GM18507 (cell line): ENCODE measurements at regions not wholly inside any gene's neighbourhood (a gene's known extent, or its start where the extent isn't known, plus 50 kb on each side); places are given as distances from the start of the nearest gene placed in this dataset.

Source experiments
- DNase-seq: peaks from one replicate; pipeline ENCODE4 v3.0.0; 2011; ENCODE audit warnings: low read depth; ENCODE audit not compliant: insufficient read length; ENCODE audit errors: extremely low spot score
- FAIRE-seq: peaks from 2 replicates; lab custom pipeline; 2011; peaks lifted over from hg19 to GRCh38; lab: Jason Lieb, UNC

DNA sequence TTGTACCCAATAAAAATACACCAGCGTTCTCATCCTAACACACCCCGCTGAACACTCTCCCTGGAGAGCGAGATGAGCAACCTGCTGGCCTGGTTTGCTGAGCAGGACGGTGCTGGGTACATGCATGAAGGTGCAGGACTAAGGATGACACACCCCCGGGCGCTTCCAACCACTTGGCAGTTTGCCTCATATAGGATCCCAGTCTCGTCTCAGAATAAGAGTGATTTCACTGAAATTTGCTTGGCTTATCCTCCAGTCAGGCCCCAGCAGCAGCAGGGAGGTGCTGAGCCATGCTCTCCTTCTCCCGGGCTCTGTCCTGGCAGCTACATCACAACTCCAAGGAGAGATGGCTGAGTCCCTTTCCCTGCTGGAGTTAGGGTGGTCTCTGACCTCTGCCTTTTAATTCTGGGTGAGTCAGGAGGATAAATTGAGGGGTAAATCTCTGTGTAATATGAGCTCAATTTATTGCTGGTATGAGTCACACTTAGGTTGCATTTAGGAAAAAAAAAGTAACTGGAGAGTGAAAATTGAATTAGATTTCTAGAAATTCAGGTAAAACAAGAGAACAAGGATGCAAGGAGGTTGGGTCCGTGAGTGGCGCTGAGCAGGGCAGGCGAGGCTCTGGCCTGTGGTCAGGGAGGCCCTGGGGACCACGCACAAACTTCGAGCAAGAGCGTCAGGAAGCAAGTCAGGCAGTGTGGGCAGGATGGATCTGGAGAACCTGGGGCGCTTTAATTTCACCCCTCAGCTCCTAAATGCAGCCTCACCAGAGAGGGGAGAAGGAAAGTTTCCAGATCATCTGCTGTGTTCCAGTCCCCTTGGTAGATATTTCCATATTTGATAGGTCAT, 974.0 kb downstream of the TBC1D22A start:
- FAIRE-seq (no peak), DNase-seq (no peak)

- DNase-seq (no peak), FAIRE-seq (no peak)
Observed at GRCh38 chr22:47734511-47734910, 972.1 kb downstream of the TBC1D22A start.

DNA sequence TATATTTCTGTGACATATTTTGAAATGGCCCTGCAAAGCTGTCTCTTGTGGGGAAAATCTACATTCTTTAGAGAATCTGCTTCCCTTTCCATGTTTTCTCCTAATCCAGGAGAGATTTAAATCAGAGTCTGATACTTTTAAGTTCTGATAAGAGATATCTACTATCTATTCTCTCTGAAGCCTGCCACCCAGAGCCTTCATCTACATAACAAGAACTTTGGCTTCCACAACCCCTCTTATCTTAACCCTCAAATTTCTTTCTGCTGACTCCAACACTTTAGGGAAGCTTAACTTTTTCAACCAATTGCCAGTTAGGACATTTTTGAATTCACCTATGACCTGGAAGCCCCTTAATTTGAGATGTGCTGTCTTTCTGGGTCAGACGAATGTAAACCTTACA, 965.2 kb downstream of the TBC1D22A start:
- FAIRE-seq (no peak), DNase-seq (no peak)

DNA sequence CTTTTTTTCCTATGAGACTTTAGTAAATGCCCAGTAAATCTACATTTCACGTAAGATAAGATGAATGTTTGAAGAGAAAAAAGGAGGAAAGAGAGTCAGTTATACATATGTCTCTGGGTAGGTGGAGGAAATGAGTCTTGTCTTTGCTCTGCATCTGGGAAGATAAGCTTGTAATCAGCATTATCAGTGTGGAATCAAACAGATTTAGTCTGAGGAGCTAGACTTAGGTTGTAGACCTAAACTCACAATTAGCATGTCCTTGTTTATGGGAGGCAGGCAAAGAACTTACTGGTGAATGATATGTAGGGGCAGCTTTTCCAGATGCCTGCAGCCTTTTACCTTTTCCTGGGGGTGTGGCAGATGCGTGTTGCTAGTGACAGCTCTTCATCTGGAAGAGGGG, 962.3 kb downstream of the TBC1D22A start:
- no peak for DNase-seq
- no peak for FAIRE-seq

DNA sequence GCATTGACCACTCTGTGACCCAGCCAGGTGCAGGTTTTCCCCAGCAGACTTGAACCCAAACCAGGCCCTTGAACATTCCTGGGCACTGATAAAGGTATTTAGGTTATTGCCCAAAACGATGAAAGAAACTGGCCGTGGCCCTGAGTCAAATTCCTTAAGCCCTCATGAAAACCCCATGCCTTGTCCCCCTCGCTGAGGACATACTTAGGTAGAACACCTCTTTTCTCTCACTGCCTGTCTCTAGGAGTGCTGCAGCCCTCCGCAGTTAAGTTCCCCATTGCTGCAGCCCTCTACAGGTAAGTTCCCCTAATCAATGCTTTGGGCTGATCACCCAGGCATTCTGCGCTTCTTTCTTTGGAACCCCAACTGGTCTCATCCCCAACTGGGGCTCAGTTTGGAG, 961.6 kb downstream of the TBC1D22A start:
- DNase-seq (no peak), FAIRE-seq (no peak)

GRCh38 chr22:47718337-47718736, 955.9 kb downstream of the TBC1D22A start:
- DNase-seq = no peak
- no peak for FAIRE-seq

DNA sequence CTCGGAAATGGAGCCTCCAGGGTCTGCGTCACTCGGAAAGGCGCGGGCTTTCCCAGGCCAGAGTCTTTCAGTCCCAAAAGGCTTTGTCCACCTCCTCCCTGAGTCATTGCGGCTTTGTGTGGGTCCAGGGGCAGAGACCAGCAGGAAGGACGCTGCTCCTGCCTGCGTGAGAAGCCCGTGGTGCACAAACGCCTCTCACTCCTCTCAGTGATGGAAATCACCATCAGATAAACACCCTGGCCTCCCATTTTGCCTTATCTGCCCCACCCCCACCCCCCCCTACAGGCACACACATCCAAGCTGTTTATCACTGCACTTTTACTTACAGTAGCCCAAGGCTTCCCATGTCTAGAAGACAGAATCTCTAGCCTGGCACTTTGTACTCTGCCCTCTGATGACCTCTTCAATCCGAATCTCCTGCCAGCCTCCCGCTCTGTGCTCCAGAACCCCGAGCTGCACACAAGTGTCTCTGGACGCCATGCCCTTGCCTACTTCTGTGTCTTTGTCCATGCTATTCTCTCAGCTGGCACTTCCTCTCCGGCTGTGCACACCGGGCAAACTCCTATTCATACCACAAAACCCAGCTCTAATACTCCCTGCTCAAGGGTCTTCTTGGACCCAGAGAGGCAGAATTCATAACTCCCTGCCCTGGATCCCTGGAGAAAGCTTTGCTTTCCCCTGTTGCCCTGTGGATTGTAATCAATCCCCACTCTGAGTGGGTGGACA, 954.6 kb downstream of the TBC1D22A start:
- DNase-seq (no peak), FAIRE-seq (no peak)

DNA sequence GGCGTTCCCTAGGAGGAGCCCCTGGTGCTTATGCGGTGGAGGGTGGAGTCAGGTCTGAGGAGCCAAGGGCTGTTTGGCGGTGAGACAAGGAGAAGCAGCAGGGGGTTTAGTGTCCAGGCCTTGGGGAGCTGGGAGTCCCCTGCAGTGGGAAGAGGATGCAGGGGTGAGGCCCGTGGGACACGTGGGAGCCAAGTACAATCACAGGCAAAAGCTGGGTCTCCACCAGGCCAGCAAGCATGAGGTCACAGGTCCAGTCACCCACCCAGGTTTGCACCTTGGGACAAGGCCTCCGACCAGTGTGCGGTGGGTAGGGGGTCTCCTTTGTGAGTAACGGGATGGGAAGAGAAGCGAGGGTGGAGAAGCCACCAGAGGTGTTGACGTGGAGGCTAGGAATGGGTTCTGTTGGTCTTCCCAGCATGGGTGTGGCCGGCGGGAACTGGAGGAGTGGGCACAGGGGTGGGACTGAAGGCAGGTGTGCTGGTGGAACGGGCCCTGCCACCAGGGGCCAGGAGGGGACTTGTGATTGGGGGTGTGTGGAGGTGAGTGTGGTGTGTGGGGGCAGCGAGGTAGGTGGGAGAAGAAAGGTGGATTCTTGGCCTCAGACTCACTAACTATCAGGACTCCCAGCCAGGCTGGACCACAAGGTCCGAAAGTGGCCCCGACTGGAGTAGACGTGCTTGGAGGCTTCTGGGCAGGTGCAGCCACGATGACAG, 953.6 kb downstream of the TBC1D22A start:
- no peak for FAIRE-seq
- DNase-seq = no peak

DNA sequence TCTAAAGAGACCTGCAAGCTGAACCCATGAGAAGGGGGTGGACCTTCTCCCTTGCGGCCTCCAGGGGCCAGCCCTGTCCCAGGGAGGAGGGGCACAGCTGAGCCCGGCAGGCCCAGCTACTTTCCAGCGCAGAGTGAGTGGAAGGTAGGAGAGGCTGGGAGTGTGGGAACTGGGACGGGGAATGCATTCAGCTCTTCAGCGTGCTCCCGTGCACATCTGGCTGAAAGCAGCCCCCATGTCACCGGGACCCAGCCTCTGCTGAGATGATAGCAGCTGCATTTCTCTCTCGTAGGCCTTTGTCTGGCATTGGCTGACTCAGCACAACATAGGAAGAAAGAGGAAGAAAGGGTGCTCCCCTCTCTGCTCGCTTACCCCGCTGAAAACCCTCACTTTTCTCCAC, 951.5 kb downstream of the TBC1D22A start:
- DNase-seq = no peak
- no peak for FAIRE-seq

DNA sequence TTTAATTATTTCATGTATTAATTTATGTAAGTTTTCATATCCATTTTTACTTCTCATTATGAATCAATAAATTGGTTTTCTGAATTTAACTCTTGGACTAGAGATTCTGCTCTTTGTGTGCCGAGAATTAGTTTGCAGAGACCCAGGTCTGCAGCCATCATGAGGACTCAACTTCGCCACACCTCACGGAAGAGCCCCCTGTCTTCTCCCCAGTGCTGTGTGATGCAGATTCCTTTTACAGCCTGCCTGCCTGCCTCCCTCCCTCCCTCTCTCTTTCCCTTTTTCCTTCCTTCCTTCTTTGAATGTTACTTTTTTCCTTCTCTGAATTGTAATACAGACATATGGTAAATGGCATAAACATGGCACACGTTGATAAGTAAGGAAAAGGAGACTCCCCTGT, 947.7 kb downstream of the TBC1D22A start:
- FAIRE-seq (no peak), DNase-seq (no peak)

- FAIRE-seq = no peak
- no peak for DNase-seq
Observed at GRCh38 chr22:47705350-47705749, 942.9 kb downstream of the TBC1D22A start.

GRCh38 chr22:47698906-47699305, 936.5 kb downstream of the TBC1D22A start:
- FAIRE-seq (no peak), DNase-seq (no peak)

GRCh38 chr22:47697861-47698260, 935.4 kb downstream of the TBC1D22A start:
- DNase-seq (no peak), FAIRE-seq (no peak)

- DNase-seq = no peak
Observed at GRCh38 chr22:47696776-47697175, 934.3 kb downstream of the TBC1D22A start.

GRCh38 chr22:47695176-47695575, 932.7 kb downstream of the TBC1D22A start:
- DNase-seq = no peak

More at GRCh38 chr22:47696776-47697175, 934.3 kb downstream of the TBC1D22A start:
- no peak for FAIRE-seq

DNA sequence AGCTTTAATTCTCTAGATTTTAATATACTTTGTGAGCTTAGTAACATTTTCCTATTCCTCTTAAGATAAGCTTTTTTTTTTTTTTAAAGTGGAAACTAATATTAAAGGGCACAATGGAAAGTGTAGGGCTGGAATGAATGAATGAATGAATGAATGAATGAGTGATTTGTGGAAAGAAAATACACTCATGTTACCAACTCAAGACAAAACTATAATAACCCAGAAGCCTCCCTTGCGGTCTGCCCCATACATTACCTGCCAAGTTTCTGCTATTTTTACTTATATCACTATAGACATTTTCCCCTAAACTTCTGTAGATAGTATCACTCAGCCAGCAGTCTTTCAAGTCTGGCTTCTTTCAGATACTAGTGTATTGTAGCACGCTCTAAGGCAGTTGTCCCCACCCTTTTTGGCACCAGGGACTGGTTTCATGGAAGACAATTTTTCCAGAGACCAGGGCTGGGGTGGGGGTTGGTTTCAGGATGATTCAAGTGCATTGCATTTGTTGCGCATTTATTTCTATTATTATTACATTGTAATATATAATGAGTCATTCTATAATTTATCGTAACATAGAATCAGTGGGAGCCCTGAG, 932.2 kb downstream of the TBC1D22A start:
- FAIRE-seq = no peak
- DNase-seq = no peak

More at GRCh38 chr22:47695176-47695575, 932.7 kb downstream of the TBC1D22A start:
- FAIRE-seq = no peak

- FAIRE-seq = no peak
- DNase-seq = no peak
Observed at GRCh38 chr22:47693606-47694005, 931.2 kb downstream of the TBC1D22A start.

GRCh38 chr22:47692811-47693210, 930.4 kb downstream of the TBC1D22A start:
- FAIRE-seq (no peak), DNase-seq (no peak)

DNA sequence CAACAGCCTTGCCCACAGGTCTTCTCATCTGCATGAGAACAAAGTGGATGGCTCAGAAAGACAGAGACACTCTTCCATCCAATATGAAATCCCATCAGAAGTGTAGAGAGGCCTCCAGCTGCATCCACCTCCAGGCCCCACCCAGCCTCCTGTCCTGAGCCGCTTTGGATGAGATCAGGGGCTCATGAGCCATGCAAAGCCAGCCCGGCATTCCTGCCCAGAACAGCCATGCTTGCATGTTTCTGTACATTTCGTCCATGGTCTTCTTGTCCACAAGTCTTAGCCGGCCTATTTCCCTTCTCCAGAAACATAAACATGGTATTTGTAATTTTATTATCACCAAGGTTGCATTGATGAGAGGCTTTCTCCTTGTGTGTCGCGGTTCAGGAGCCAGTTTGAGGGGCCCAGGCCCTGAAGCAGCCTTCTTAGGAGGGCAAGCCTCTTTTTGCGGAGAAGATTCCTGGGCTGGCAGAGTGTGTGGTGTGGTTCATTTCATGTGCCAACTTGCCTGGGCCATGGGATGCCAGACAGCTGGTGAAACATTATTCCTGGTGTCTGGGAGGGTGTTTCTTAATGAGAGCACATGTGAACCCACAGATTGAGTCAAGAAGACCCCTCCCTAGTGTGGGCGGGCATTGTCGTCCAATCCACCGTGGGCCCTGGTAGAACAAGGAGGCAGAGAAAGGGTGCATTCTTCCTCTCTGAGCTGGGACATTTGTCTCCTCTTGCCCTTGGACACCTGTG, 928.9 kb downstream of the TBC1D22A start:
- FAIRE-seq (no peak), DNase-seq (no peak)
